WI38 (cell line): ENCODE measurements at regions not wholly inside any gene's neighbourhood (a gene's known extent, or its start where the extent isn't known, plus 50 kb on each side); places are given as distances from the start of the nearest gene placed in this dataset.
"Not testable (repeated sequence)": the region's sequence is repeated elsewhere in the genome, so short reads cannot be mapped to it uniquely, and the experiment has no call there.

ENCODE experiments used
- H3K4me3 ChIP-seq: 2 replicates; pipeline ENCODE4 v1.5.1; 2011; ENCODE audit warnings: low read depth, mild to moderate bottlenecking, control low read depth, low read length
- CTCF ChIP-seq: IDR thresholded peaks from 2 replicates; pipeline ENCODE4 v1.5.1; 2012; ENCODE audit warnings: low read depth, mild to moderate bottlenecking, control low read depth, low read length

- no peak overlapping the region for H3K4me3 ChIP-seq
- no peak for TF ChIP-seq CTCF
Measured at GRCh38 chr15:81843226-81843625, 202.6 kb downstream of the MEX3B start.

DNA sequence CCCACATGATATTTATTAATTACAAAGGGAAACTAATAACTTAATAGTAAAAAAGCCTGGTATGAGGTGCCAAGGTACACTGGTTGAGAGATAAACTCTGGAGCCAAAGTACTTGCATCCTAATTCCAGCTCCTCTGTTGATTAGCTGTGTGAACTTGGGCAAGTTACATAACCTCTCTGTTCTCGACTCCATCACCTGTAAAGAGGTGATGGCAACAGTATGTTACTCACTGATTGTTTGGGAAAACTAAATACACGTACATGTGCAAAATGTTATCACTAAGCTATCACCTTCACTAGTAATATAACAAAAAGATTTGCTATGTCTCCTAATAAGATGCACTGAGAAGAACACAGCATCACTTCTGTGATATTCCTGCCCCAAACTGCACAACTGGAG is 206.4 kb downstream of the MEX3B start:
- no peak for TF ChIP-seq CTCF

GRCh38 chr15:81835731-81836130 is 210.1 kb downstream of the MEX3B start:
- H3K4me3 ChIP-seq: no peak overlapping the region
- no peak for TF ChIP-seq CTCF

More for the DNA sequence above, 206.4 kb downstream of the MEX3B start:
- no peak overlapping the region for H3K4me3 ChIP-seq

DNA sequence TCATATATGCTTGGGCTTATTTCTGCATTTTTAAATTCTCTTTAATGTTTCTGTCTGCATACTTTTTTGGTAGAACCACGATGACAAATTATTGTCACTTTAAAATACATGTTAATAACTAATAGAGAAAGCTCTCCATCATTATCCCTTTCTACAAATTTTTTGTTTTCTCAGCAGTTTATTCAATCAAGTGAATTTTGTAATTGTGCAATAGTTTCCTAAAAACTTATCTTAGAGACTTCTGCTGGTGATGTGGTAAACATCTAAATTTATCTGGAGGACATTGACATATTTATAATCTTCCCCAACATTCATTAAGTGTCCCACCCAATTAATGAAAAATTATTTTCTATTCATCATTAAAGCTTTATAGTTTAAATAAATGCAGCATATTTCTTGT is 215.3 kb downstream of the MEX3B start:
- TF ChIP-seq CTCF: no peak
- H3K4me3 ChIP-seq: no peak overlapping the region

DNA sequence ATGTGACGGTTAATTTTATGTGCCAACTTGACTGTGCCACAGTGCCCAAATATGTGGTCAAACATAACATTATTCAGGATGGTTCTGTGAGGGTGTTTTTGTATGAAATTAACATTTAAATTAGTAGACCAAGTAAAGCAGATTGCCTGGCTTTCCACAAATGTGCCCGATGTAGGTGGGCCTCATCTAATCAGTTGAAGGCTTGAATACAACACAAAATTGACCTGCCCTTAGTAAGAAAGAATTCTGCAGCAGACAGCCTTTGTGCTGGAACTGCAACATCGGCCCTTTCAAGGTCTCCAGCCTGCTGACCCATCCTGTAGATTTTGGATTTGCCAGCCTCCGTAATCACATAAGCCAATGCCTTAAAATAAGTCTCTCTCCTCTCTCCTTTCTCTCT is 215.9 kb downstream of the MEX3B start:
- TF ChIP-seq CTCF: no peak
- no peak overlapping the region for H3K4me3 ChIP-seq

DNA sequence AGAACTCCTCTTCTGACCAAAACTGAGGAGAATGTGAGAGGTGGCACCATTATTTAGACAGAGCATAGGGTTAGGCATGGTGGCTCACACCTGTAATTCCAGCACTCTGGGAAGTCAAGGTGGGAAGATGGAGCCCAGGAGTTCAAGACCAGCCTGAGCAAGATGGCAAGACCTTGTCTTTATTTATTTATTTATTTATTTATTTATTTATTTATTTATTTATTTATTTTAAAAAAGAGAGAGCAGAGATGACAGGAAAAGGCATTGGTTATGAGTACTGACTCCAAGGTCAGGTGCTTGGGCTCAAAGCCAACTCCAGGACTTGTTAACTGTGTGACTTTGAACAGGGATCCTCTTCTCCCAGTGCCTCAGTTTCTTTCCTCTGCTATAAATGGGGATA is 217.7 kb downstream of the MEX3B start:
- TF ChIP-seq CTCF: no peak
- H3K4me3 ChIP-seq: no peak overlapping the region

DNA sequence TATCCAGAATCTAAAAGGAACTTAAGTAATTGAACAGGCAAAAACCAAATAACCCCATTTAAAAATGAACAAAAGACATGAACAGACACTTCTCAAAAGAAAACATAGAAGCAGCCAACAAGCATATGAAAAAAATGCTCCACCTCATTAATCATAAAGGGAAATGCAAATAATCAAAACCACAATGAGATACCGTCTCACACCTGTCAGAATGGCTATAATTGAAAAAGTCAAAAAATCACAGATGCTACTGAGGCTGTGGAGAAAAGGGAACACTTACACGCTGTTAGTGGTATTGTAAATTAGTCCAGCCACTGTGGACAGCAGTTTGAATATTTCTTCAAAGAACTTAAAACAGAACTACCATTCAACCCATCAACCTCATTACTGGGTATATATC is 220.7 kb downstream of the MEX3B start:
- no peak for TF ChIP-seq CTCF
- H3K4me3 ChIP-seq: no peak overlapping the region

DNA sequence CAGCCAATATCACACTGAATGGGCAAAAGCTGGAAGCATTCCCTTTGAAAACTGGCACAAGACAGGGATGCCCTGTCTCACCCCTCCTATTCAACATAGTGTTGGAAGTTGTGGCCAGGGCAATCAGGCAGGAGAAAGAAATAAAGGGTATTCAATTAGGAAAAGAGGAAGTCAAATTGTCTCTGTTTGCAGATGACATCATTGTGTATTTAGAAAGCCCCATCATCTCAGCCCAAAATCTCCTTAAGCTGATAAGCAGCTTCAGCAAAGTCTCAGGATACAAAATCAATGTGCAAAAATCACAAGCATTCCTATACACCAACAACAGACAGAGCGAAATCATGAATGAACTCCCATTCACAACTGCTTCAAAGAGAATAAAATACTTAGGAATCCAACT is 223.2 kb downstream of the MEX3B start:
- H3K4me3 ChIP-seq: not testable (repeated sequence)
